ENCODE measurements at regions not wholly inside any gene's neighbourhood (a gene's known extent, or its start where the extent isn't known, plus 50 kb on each side); places are given as distances from the start of the nearest gene placed in this dataset.

GRCh38 chr5:35383041-35383440, 152.8 kb upstream of the PRLR start:
- no peak overlapping the region for H3K27ac ChIP-seq
- H2AFZ ChIP-seq (ENCODE audit: low read depth), result no peak overlapping the region
- no peaks in the 10 kb centered on the region for H3K36me3 ChIP-seq (ENCODE audit: insufficient read depth)
- H3K27me3 ChIP-seq (ENCODE audit: insufficient read depth, low read depth), result no peaks in the 10 kb centered on the region
- no peak overlapping the region for H3K4me2 ChIP-seq
- TF ChIP-seq CTCF (conservative IDR thresholded peaks at IDR 0.05; ENCODE audit: low read depth, low read length), result no peak
- H3K4me3 ChIP-seq (IDR thresholded peaks at IDR 0.05; ENCODE audit: insufficient read depth, low read depth, low read length), result no peak overlapping the region
- no peak overlapping the region for H3K9ac ChIP-seq
- no peaks in the 10 kb centered on the region for H3K4me1 ChIP-seq (ENCODE audit: low read depth, poor library complexity, severe bottlenecking)
- H3K79me2 ChIP-seq (ENCODE audit: insufficient read depth, low read depth), result no peaks in the 10 kb centered on the region
- H4K20me1 ChIP-seq (ENCODE audit: insufficient read depth), result no peaks in the 10 kb centered on the region

- TF ChIP-seq CTCF (conservative IDR thresholded peaks at IDR 0.05; ENCODE audit: low read depth, low read length), result no peak
These were observed 147.4 kb upstream of the PRLR start for GRCh38 chr5:35377653-35378052.

GRCh38 chr5:35374584-35374983, 144.3 kb upstream of the PRLR start:
- no peaks in the 10 kb centered on the region for H3K36me3 ChIP-seq (ENCODE audit: insufficient read depth)
- H3K4me2 ChIP-seq, result no peak overlapping the region
- no peaks in the 10 kb centered on the region for H3K79me2 ChIP-seq (ENCODE audit: insufficient read depth, low read depth)
- no peaks in the 10 kb centered on the region for H3K4me1 ChIP-seq (ENCODE audit: low read depth, poor library complexity, severe bottlenecking)
- H4K20me1 ChIP-seq (ENCODE audit: insufficient read depth), result no peaks in the 10 kb centered on the region
- no peak overlapping the region for H3K9ac ChIP-seq
- H3K27ac ChIP-seq, result no peak overlapping the region
- TF ChIP-seq CTCF (conservative IDR thresholded peaks at IDR 0.05; ENCODE audit: low read depth, low read length), result no peak
- no peak overlapping the region for H2AFZ ChIP-seq (ENCODE audit: low read depth)
- no peaks in the 10 kb centered on the region for H3K27me3 ChIP-seq (ENCODE audit: insufficient read depth, low read depth)
- H3K4me3 ChIP-seq (IDR thresholded peaks at IDR 0.05; ENCODE audit: insufficient read depth, low read depth, low read length), result no peak overlapping the region

More at GRCh38 chr5:35377653-35378052, 147.4 kb upstream of the PRLR start:
- Histone ChIP-seq H3K27me3 (ENCODE audit: insufficient read depth, low read depth) (no peaks in the 10 kb centered on the region), H3K9ac (no peak overlapping the region), H3K4me2 (no peak overlapping the region), H3K4me3 (IDR thresholded peaks at IDR 0.05; ENCODE audit: insufficient read depth, low read depth, low read length) (no peak overlapping the region), H3K27ac (no peak overlapping the region), H4K20me1 (ENCODE audit: insufficient read depth) (no peaks in the 10 kb centered on the region), H3K4me1 (ENCODE audit: low read depth, poor library complexity, severe bottlenecking) (no peaks in the 10 kb centered on the region), H3K36me3 (ENCODE audit: insufficient read depth) (no peaks in the 10 kb centered on the region), H3K79me2 (ENCODE audit: insufficient read depth, low read depth) (no peaks in the 10 kb centered on the region), H2AFZ (ENCODE audit: low read depth) (no peak overlapping the region)

- no peaks in the 10 kb centered on the region for H3K4me1 ChIP-seq (ENCODE audit: low read depth, poor library complexity, severe bottlenecking)
- no peak overlapping the region for H3K4me3 ChIP-seq (IDR thresholded peaks at IDR 0.05; ENCODE audit: insufficient read depth, low read depth, low read length)
- H3K27me3 ChIP-seq (ENCODE audit: insufficient read depth, low read depth), result no peaks in the 10 kb centered on the region
- H3K4me2 ChIP-seq, result no peak overlapping the region
- no peaks in the 10 kb centered on the region for H3K36me3 ChIP-seq (ENCODE audit: insufficient read depth)
- no peaks in the 10 kb centered on the region for H3K79me2 ChIP-seq (ENCODE audit: insufficient read depth, low read depth)
- no peak overlapping the region for H3K27ac ChIP-seq
- H2AFZ ChIP-seq (ENCODE audit: low read depth), result no peak overlapping the region
- no peak for TF ChIP-seq CTCF (conservative IDR thresholded peaks at IDR 0.05; ENCODE audit: low read depth, low read length)
- no peak overlapping the region for H3K9ac ChIP-seq
- H4K20me1 ChIP-seq (ENCODE audit: insufficient read depth), result no peaks in the 10 kb centered on the region
These were observed 143.0 kb upstream of the PRLR start for GRCh38 chr5:35373249-35373648.

All from KMS-11 (cell line).